ENCODE measurements at regions not wholly inside any gene's neighbourhood (a gene's known extent, or its start where the extent isn't known, plus 50 kb on each side); places are given as distances from the start of the nearest gene placed in this dataset.
"Not testable (repeated sequence)": the region's sequence is repeated elsewhere in the genome, so short reads cannot be mapped to it uniquely, and the experiment has no call there.

- no peak for DNase-seq (ENCODE audit: low spot score)
These were observed 602.8 kb upstream of the EPHA5 start for GRCh38 chr4:66273110-66273509.

- not testable (repeated sequence) for DNase-seq (ENCODE audit: low spot score)
These were observed 600.1 kb upstream of the EPHA5 start for GRCh38 chr4:66270356-66270755.

- DNase-seq (ENCODE audit: low spot score): not testable (repeated sequence)
These were observed 596.3 kb upstream of the EPHA5 start for GRCh38 chr4:66266554-66266953.

- DNase-seq (ENCODE audit: low spot score): no peak
These were observed 595.7 kb upstream of the EPHA5 start for GRCh38 chr4:66266035-66266434.

GRCh38 chr4:66252291-66252690 lies 582.0 kb upstream of the EPHA5 start:
- DNase-seq (ENCODE audit: low spot score): no peak

GRCh38 chr4:66246643-66247042 lies 576.4 kb upstream of the EPHA5 start:
- no peak for DNase-seq (ENCODE audit: low spot score)

- no peak for DNase-seq (ENCODE audit: low spot score)
These were observed 565.6 kb upstream of the EPHA5 start for GRCh38 chr4:66235876-66236275.

GRCh38 chr4:66229885-66230284 lies 559.6 kb upstream of the EPHA5 start:
- DNase-seq (ENCODE audit: low spot score): no peak

- DNase-seq (ENCODE audit: low spot score): no peak
These were observed 555.2 kb upstream of the EPHA5 start for GRCh38 chr4:66225539-66225938.

GRCh38 chr4:66223068-66223703 lies 552.9 kb upstream of the EPHA5 start:
- no peak for DNase-seq (ENCODE audit: low spot score)

GRCh38 chr4:66219401-66219800 lies 549.1 kb upstream of the EPHA5 start:
- DNase-seq (ENCODE audit: low spot score): no peak

GRCh38 chr4:66216252-66216651 lies 546.0 kb upstream of the EPHA5 start:
- no peak for DNase-seq (ENCODE audit: low spot score)

- no peak for DNase-seq (ENCODE audit: low spot score)
These were observed 542.2 kb upstream of the EPHA5 start for GRCh38 chr4:66212489-66212888.

GRCh38 chr4:66204534-66205247 lies 534.4 kb upstream of the EPHA5 start:
- DNase-seq (ENCODE audit: low spot score): no peak

- DNase-seq (ENCODE audit: low spot score): no peak
These were observed 532.6 kb upstream of the EPHA5 start for GRCh38 chr4:66202870-66203269.

GRCh38 chr4:66197451-66197850 lies 527.2 kb upstream of the EPHA5 start:
- no peak for DNase-seq (ENCODE audit: low spot score)

GRCh38 chr4:66193487-66193886 lies 523.2 kb upstream of the EPHA5 start:
- DNase-seq (ENCODE audit: low spot score): no peak

- no peak for DNase-seq (ENCODE audit: low spot score)
These were observed 517.0 kb upstream of the EPHA5 start for GRCh38 chr4:66187175-66187720.

- no peak for DNase-seq (ENCODE audit: low spot score)
These were observed 515.8 kb upstream of the EPHA5 start for GRCh38 chr4:66186095-66186494.

GRCh38 chr4:66182636-66183035 lies 512.3 kb upstream of the EPHA5 start:
- no peak for DNase-seq (ENCODE audit: low spot score)

GRCh38 chr4:66178906-66179305 lies 508.6 kb upstream of the EPHA5 start:
- no peak for DNase-seq (ENCODE audit: low spot score)

GRCh38 chr4:66169341-66169740 lies 499.1 kb upstream of the EPHA5 start:
- DNase-seq (ENCODE audit: low spot score): no peak

GRCh38 chr4:66164869-66165268 lies 494.6 kb upstream of the EPHA5 start:
- no peak for DNase-seq (ENCODE audit: low spot score)

- no peak for DNase-seq (ENCODE audit: low spot score)
These were observed 490.3 kb upstream of the EPHA5 start for GRCh38 chr4:66160606-66161005.

All from germinal center (tissue), 1 donor.